PC-9 (cell line): ENCODE measurements at regions not wholly inside any gene's neighbourhood (a gene's known extent, or its start where the extent isn't known, plus 50 kb on each side); places are given as distances from the start of the nearest gene placed in this dataset.

ENCODE experiments used
- BruUV-seq: library from RNA; stranded (reverse); fragments of 400-500 nt; replicated peaks from 2 replicates; lab custom pipeline; 2021; lab: Mats Ljungman, UMichigan
- CTCF ChIA-PET: fragments of 300-600 bp; sonication (Branson Sonifier 250); formaldehyde crosslinking; loops from one replicate; lab custom pipeline; 2022; ENCODE audit warnings: antibody characterized with exemption; lab: Charles Lee
- POLR2A ChIA-PET: fragments of 300-600 bp; sonication (Branson Sonifier 250); formaldehyde crosslinking; loops from one replicate; lab custom pipeline; 2022; ENCODE audit warnings: antibody characterized with exemption; ENCODE audit not compliant: unreplicated experiment; lab: Charles Lee
- DNase-seq, 2 experiments: peaks; one replicate each; pipeline versions ENCODE4 v3.0.0 to v3.0.0-alpha.2; 2015 to 2022; ENCODE audit warnings: mixed read lengths in 1 of 2
- H2AFZ ChIP-seq: fragments of 200-600 bp; sonication (generic); 2 replicates; pipeline ENCODE4 v1.8.1; 2017; ENCODE audit warnings: antibody characterized with exemption
- H3F3A ChIP-seq: fragments of 200-600 bp; sonication (generic); 2 replicates; pipeline ENCODE4 v1.8.1; 2017; ENCODE audit warnings: antibody characterized with exemption, mild to moderate bottlenecking, low read depth; ENCODE audit not compliant: insufficient read depth
- H3K27ac ChIP-seq: fragments of 200-600 bp; sonication (generic); 2 replicates; pipeline ENCODE4 v1.6.1; 2016; ENCODE audit warnings: mixed run types
- H3K27me3 ChIP-seq: fragments of 200-600 bp; sonication (generic); 2 replicates; pipeline ENCODE4 v1.6.1; 2016; ENCODE audit warnings: low read depth, mixed run types; ENCODE audit not compliant: insufficient read depth
- H3K36me3 ChIP-seq: fragments of 200-600 bp; sonication (generic); 2 replicates; pipeline ENCODE4 v1.6.1; 2016; ENCODE audit warnings: low read depth, mixed run types
- H3K4me1 ChIP-seq: fragments of 200-600 bp; sonication (generic); replicated peaks from 2 replicates; pipeline ENCODE4 v1.6.1; 2016; ENCODE audit warnings: mixed run types; ENCODE audit not compliant: insufficient read depth
- H3K4me2 ChIP-seq: fragments of 200-600 bp; sonication (generic); 2 replicates; pipeline ENCODE4 v1.6.1; 2017; ENCODE audit warnings: mixed run types
- H3K4me3 ChIP-seq: fragments of 200-600 bp; sonication (generic); 2 replicates; pipeline ENCODE4 v1.6.1; 2016; ENCODE audit warnings: mixed run types
- H3K79me2 ChIP-seq: fragments of 200-600 bp; sonication (generic); 2 replicates; pipeline ENCODE4 v1.6.1; 2017; ENCODE audit warnings: low read depth, mixed run types
- H3K9me2 ChIP-seq: fragments of 200-600 bp; sonication (generic); 2 replicates; pipeline ENCODE4 v1.8.1; 2017; ENCODE audit warnings: mild to moderate bottlenecking; ENCODE audit not compliant: insufficient read depth
- H3K9me3 ChIP-seq: fragments of 200-600 bp; sonication (generic); 2 replicates; pipeline ENCODE4 v1.8.1; 2016; ENCODE audit warnings: low read depth; ENCODE audit not compliant: insufficient read depth
- H4K20me1 ChIP-seq: fragments of 200-600 bp; sonication (generic); 2 replicates; pipeline ENCODE4 v1.8.1; 2017; ENCODE audit not compliant: insufficient read depth
- EZH2 ChIP-seq: fragments of 200-600 bp; sonication (generic); IDR thresholded peaks from 2 replicates; pipeline ENCODE4 v1.8.0; 2017; ENCODE audit warnings: antibody characterized with exemption, low read depth
- intact Hi-C: fragments of 100-400 bp; cut with micrococcal nuclease; formaldehyde crosslinking; loops from one replicate; pipeline ENCODE4 v1.10.0; 2022; ENCODE audit not compliant: unreplicated experiment
- TF ChIP-seq, protein P1 (sequence below): fragments of 200-600 bp; sonication (generic); conservative IDR thresholded peaks from 2 replicates; pipeline ENCODE4 v1.6.1; 2017; ENCODE audit warnings: mixed run types, antibody characterized with exemption, mild to moderate bottlenecking, moderate library complexity

DNA sequence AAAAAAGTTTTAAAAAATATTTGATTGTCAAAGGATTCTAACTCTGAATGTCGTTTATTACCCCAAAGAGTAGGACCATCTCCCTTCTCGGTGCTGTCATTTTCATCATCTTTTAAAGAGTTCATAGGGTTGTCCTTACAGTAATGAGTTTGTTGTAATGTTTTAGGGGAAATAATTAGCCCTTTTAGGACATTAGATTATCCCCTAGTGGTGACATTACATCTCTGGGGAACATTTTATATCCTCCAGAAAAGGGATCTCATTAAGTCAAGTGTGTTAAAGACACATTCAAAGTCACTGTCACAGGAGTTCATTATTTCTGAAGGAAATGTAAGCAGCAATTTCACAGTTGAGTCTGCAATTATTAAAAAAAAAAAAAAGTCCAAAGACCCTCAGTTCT, 99.3 kb upstream of the GJB6 start:
- H3K27me3 ChIP-seq = no peaks in the 10 kb centered on the region
- no peaks in the 10 kb centered on the region for H3K79me2 ChIP-seq
- H3K4me1 ChIP-seq = no peaks in the 10 kb centered on the region
- no peaks in the 10 kb centered on the region for H3K9me2 ChIP-seq
- no peak overlapping the region for H3K4me3 ChIP-seq
- DNase-seq = no peak
- TF ChIP-seq EZH2 = no peak
- TF ChIP-seq, protein P1, sequence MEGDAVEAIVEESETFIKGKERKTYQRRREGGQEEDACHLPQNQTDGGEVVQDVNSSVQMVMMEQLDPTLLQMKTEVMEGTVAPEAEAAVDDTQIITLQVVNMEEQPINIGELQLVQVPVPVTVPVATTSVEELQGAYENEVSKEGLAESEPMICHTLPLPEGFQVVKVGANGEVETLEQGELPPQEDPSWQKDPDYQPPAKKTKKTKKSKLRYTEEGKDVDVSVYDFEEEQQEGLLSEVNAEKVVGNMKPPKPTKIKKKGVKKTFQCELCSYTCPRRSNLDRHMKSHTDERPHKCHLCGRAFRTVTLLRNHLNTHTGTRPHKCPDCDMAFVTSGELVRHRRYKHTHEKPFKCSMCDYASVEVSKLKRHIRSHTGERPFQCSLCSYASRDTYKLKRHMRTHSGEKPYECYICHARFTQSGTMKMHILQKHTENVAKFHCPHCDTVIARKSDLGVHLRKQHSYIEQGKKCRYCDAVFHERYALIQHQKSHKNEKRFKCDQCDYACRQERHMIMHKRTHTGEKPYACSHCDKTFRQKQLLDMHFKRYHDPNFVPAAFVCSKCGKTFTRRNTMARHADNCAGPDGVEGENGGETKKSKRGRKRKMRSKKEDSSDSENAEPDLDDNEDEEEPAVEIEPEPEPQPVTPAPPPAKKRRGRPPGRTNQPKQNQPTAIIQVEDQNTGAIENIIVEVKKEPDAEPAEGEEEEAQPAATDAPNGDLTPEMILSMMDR = no peak
- BruUV-seq = no TSS peak
- CTCF ChIA-PET = no interaction called here
- POLR2A ChIA-PET = no interaction called here
- H3K9me3 ChIP-seq = no peaks in the 10 kb centered on the region
- H4K20me1 ChIP-seq = no peaks in the 10 kb centered on the region
- no peak overlapping the region for H3K4me2 ChIP-seq
- intact Hi-C loops = no loop called here
- no peak overlapping the region for H2AFZ ChIP-seq
- no peaks in the 10 kb centered on the region for H3F3A ChIP-seq
- H3K36me3 ChIP-seq = no peaks in the 10 kb centered on the region
- H3K27ac ChIP-seq = no peak overlapping the region

DNA sequence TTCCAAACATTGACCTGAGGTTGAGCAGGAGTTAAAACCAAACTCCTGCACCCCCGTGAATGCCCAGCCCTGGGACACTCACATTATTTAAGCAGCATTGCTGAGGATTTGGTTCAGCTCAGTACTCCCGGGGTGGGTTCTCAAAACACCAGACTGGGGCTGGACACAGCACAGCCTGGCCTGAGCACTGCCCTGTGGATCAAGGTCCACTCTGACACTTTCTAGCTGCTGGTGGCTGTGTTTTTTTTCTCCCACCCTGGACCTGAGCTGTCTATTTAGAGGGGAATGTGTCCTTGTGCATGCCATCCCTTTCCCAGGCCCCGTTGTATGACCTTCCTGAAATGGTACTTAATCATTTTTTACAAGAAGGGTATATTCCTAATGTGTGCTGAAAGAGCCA, 94.7 kb upstream of the GJB6 start:
- H3K4me2 ChIP-seq = no peak overlapping the region
- no peaks in the 10 kb centered on the region for H3K4me1 ChIP-seq
- no peaks in the 10 kb centered on the region for H3K36me3 ChIP-seq
- H3K27me3 ChIP-seq = no peaks in the 10 kb centered on the region
- H3K9me2 ChIP-seq = no peaks in the 10 kb centered on the region
- DNase-seq = no peak
- no peaks in the 10 kb centered on the region for H3K9me3 ChIP-seq
- intact Hi-C loops = no loop called here
- no peak overlapping the region for H3K4me3 ChIP-seq
- H2AFZ ChIP-seq = no peak overlapping the region
- H3F3A ChIP-seq = no peaks in the 10 kb centered on the region
- H4K20me1 ChIP-seq = no peaks in the 10 kb centered on the region
- ChIA-PET CTCF (no interaction called here), POLR2A (no interaction called here)
- H3K27ac ChIP-seq = no peak overlapping the region
- no TSS peak for BruUV-seq
- no peaks in the 10 kb centered on the region for H3K79me2 ChIP-seq
- TF ChIP-seq, protein P1 = no peak
- TF ChIP-seq EZH2 = no peak

DNA sequence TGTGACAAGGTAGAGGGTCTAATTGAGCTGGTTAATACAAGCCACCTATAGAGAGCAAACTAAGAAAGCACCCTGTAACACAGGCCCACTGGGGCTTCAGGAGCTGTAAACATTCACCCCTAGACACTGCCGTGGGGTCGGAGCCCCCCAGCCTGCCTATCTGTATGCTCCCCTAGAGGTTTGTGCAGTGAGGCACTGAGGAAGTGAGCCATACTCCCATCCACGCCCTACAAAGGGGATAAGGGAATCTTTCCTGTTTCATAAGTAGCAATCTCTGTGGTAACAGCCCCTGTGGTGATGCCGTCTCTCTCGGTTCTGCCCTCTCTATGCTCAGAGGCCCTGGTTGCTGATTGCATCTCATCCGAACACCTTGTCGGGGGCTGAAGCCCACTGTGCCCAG, 94.2 kb upstream of the GJB6 start:
- Histone ChIP-seq H3K27ac (no peak overlapping the region), H3K27me3 (no peaks in the 10 kb centered on the region), H3K9me2 (no peaks in the 10 kb centered on the region), H3K4me2 (no peak overlapping the region), H2AFZ (no peak overlapping the region), H3K9me3 (no peaks in the 10 kb centered on the region), H3K4me1 (no peaks in the 10 kb centered on the region), H3K79me2 (no peaks in the 10 kb centered on the region), H3K36me3 (no peaks in the 10 kb centered on the region), H3K4me3 (no peak overlapping the region), H4K20me1 (no peaks in the 10 kb centered on the region), H3F3A (no peaks in the 10 kb centered on the region)
- no peak for TF ChIP-seq EZH2
- TF ChIP-seq, protein P1 = no peak
- DNase-seq = no peak
- CTCF ChIA-PET = no interaction called here
- intact Hi-C loops = no loop called here
- POLR2A ChIA-PET = no interaction called here
- BruUV-seq = no TSS peak
